HCT116 (cell line): ENCODE measurements at regions not wholly inside any gene's neighbourhood (a gene's known extent, or its start where the extent isn't known, plus 50 kb on each side); places are given as distances from the start of the nearest gene placed in this dataset.

Experiments used
- ATAC-seq: fragments of 200-7000 bp; cut with Tn5 transposase; 2 replicates; pipeline ENCODE4 v1.9.1; 2020; ENCODE audit warnings: mild to moderate bottlenecking, moderate library complexity
- BruUV-seq: library from RNA; stranded (reverse); fragments of 400-500 nt; replicated peaks from 2 replicates; lab custom pipeline; 2021; lab: Mats Ljungman, UMichigan
- CTCF ChIA-PET: fragments of 300-600 bp; sonication (Branson Sonifier 250); formaldehyde crosslinking; loops from one replicate; lab custom pipeline; 2021; ENCODE audit warnings: antibody characterized with exemption; lab: Charles Lee
- POLR2A ChIA-PET: fragments of 300-600, 350-600 bp; sonication (Branson Sonifier 250); formaldehyde crosslinking; loops from one replicate; lab custom pipeline; 2021; ENCODE audit warnings: antibody characterized with exemption; lab: Charles Lee
- RAD21 ChIA-PET, 2 experiments: fragments of 300-600 bp; sonication (Branson Sonifier 250); formaldehyde crosslinking; loops; one replicate each; lab custom pipeline; 2023; ENCODE audit warnings: low total read pairs in 2 of 2; ENCODE audit not compliant: uncharacterized antibody in 2 of 2, unreplicated experiment in 2 of 2, low non-redundant PET in 1 of 2; lab: Charles Lee
- DNase-seq: peaks from one replicate; pipeline ENCODE4 v3.0.0-alpha.2; 2010; ENCODE audit warnings: low read depth, low spot score
- H2AFZ ChIP-seq: fragments of 200-600 bp; shearing (Covaris generic), sonication (generic); 2 replicates; pipeline ENCODE4 v1.6.1; 2017; ENCODE audit warnings: low read depth, mixed run types, mixed read lengths, antibody characterized with exemption, low read length; ENCODE audit not compliant: poor library complexity, severe bottlenecking
- H3K27ac ChIP-seq: 2 replicates; pipeline ENCODE4 v1.5.1; 2012; ENCODE audit warnings: low read depth, low read length
- H3K27me3 ChIP-seq: fragments of 200-600 bp; sonication (generic); 2 replicates; pipeline ENCODE4 v1.6.1; 2016; ENCODE audit warnings: mixed run types, low read length, mixed read lengths; ENCODE audit not compliant: insufficient read depth
- H3K36me3 ChIP-seq, 2 experiments: fragments of 200-500 bp in 1 of 2; fragments of 200-600 bp in 1 of 2; sonication (Bioruptor generic) in 1 of 2; sonication (generic) in 1 of 2; 2 replicates each; pipeline versions ENCODE4 v1.5.1 to v1.6.1; 2014 to 2016; ENCODE audit warnings: low read length in 2 of 2, inconsistent platforms in 1 of 2, mixed read lengths in 1 of 2, mixed run types in 1 of 2; ENCODE audit not compliant: insufficient read depth in 2 of 2, control insufficient read depth in 1 of 2
- H3K4me1 ChIP-seq, 2 experiments: fragments of 200-600 bp in 1 of 2; sonication (generic) in 1 of 2; 2 replicates each; pipeline versions ENCODE4 v1.5.1 to v1.6.1; 2012 to 2017; ENCODE audit warnings: low read length in 2 of 2, inconsistent platforms in 1 of 2, mild to moderate bottlenecking in 1 of 2, mixed read lengths in 1 of 2, mixed run types in 1 of 2, moderate library complexity in 1 of 2; ENCODE audit not compliant: insufficient read depth in 2 of 2, control insufficient read depth in 1 of 2
- H3K4me2 ChIP-seq: fragments of 200-600 bp; sonication (generic); 2 replicates; pipeline ENCODE4 v1.6.1; 2017; ENCODE audit warnings: mixed run types, low read length, mixed read lengths
- H3K4me3 ChIP-seq, 2 experiments: fragments of 200-600 bp in 1 of 2; sonication (generic) in 1 of 2; replicated peaks in 1 of 2; 2 replicates each; pipeline ENCODE4 v1.5.1; 2011 to 2016; ENCODE audit warnings: low read length in 2 of 2, control low read depth in 1 of 2, low read depth in 1 of 2, mild to moderate bottlenecking in 1 of 2, mixed read lengths in 1 of 2, mixed run types in 1 of 2
- H3K79me2 ChIP-seq: fragments of 200-600 bp; sonication (generic); 2 replicates; pipeline ENCODE4 v1.6.1; 2017; ENCODE audit warnings: mild to moderate bottlenecking, mixed run types, low read length, moderate library complexity, mixed read lengths; ENCODE audit not compliant: insufficient read depth
- H3K9ac ChIP-seq: fragments of 200-600 bp; sonication (generic); 2 replicates; pipeline ENCODE4 v1.6.1; 2016; ENCODE audit warnings: low read length, mixed read lengths
- H3K9me2 ChIP-seq: fragments of 200-600 bp; sonication (generic), shearing (Covaris generic); 2 replicates; pipeline ENCODE4 v1.6.1; 2017; ENCODE audit warnings: mixed run types, mild to moderate bottlenecking, moderate library complexity; ENCODE audit not compliant: insufficient read depth
- H3K9me3 ChIP-seq, 2 experiments: fragments of 200-500 bp in 1 of 2; fragments of 200-600 bp in 1 of 2; sonication (Bioruptor generic) in 1 of 2; sonication (generic) in 1 of 2; 2 replicates each; pipeline ENCODE4 v1.6.1; 2014 to 2017; ENCODE audit warnings: low read length in 2 of 2, mixed read lengths in 2 of 2, inconsistent platforms in 1 of 2, low read depth in 1 of 2, mild to moderate bottlenecking in 1 of 2, mixed run types in 1 of 2, moderate library complexity in 1 of 2; ENCODE audit not compliant: control insufficient read depth in 1 of 2, insufficient read depth in 1 of 2
- H4K20me1 ChIP-seq: fragments of 200-600 bp; sonication (generic), shearing (Covaris generic); 2 replicates; pipeline ENCODE4 v1.6.1; 2017; ENCODE audit warnings: mixed run types, mild to moderate bottlenecking, moderate library complexity; ENCODE audit not compliant: insufficient read depth
- CEBPB ChIP-seq: IDR thresholded peaks from 2 replicates; pipeline ENCODE4 v1.6.1; 2012; ENCODE audit warnings: low read depth
- EZH2 ChIP-seq: fragments of 200-600 bp; sonication (generic); IDR thresholded peaks from 2 replicates; pipeline ENCODE4 v1.6.1; 2017; ENCODE audit warnings: antibody characterized with exemption, mixed run types
- SP1 ChIP-seq: IDR thresholded peaks from 2 replicates; pipeline ENCODE4 v1.6.1; 2012; ENCODE audit warnings: low read depth
- SRF ChIP-seq: IDR thresholded peaks from 2 replicates; pipeline ENCODE4 v1.6.1; 2012; ENCODE audit warnings: low read depth
- TCF7L2 ChIP-seq: IDR thresholded peaks from 2 replicates; pipeline ENCODE4 v1.7.0; 2011; ENCODE audit warnings: borderline replicate concordance, inconsistent platforms; ENCODE audit not compliant: insufficient read depth, insufficient read length; ENCODE audit errors: extremely low read depth
- ZFX ChIP-seq: fragments of 450-650 bp; IDR thresholded peaks from 2 replicates; pipeline ENCODE4 v1.6.1; 2017
- intact Hi-C: fragments of 100-400 bp; cut with micrococcal nuclease; formaldehyde crosslinking; loops from 2 replicates; pipeline ENCODE4 v1.10.0; 2022
- TF ChIP-seq, protein P1 (sequence below): IDR thresholded peaks from 2 replicates; pipeline ENCODE4 v1.6.1; 2012; ENCODE audit warnings: low read depth

DNA sequence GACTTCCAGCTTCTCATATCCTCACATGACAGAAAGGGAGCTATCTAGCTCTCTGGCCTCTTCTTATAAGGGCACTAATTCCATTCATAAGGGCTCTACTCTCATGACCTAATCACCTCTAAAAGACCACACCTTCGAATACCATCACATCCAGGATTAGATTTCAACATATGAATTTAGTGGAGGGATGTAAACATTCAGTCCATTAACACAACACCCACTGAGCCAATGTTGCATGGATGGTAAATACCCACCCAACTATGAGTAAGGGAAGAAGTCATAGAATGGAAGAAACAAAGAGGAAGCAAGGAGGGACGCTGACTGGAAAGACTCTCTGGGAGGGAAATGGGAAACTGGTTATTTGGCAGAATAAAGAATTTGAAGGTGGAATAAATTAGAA, 112.6 kb upstream of the CCDC112 start (continued):
- TF ChIP-seq, protein P1, sequence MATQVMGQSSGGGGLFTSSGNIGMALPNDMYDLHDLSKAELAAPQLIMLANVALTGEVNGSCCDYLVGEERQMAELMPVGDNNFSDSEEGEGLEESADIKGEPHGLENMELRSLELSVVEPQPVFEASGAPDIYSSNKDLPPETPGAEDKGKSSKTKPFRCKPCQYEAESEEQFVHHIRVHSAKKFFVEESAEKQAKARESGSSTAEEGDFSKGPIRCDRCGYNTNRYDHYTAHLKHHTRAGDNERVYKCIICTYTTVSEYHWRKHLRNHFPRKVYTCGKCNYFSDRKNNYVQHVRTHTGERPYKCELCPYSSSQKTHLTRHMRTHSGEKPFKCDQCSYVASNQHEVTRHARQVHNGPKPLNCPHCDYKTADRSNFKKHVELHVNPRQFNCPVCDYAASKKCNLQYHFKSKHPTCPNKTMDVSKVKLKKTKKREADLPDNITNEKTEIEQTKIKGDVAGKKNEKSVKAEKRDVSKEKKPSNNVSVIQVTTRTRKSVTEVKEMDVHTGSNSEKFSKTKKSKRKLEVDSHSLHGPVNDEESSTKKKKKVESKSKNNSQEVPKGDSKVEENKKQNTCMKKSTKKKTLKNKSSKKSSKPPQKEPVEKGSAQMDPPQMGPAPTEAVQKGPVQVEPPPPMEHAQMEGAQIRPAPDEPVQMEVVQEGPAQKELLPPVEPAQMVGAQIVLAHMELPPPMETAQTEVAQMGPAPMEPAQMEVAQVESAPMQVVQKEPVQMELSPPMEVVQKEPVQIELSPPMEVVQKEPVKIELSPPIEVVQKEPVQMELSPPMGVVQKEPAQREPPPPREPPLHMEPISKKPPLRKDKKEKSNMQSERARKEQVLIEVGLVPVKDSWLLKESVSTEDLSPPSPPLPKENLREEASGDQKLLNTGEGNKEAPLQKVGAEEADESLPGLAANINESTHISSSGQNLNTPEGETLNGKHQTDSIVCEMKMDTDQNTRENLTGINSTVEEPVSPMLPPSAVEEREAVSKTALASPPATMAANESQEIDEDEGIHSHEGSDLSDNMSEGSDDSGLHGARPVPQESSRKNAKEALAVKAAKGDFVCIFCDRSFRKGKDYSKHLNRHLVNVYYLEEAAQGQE: no peak
- TF ChIP-seq TCF7L2 (no peak), EZH2 (no peak), CEBPB (no peak), SRF (no peak)

- DNase-seq: no peak
- TF ChIP-seq SP1 (no peak), ZFX (no peak)
- no peaks in the 10 kb centered on the region for H3K36me3 ChIP-seq
- ATAC-seq: no peak
- H2AFZ ChIP-seq: no peak overlapping the region
- H3K4me1 ChIP-seq: no peaks in the 10 kb centered on the region
- ChIA-PET CTCF (interaction anchor here (1.4 kb wide), 1 partner anchor 12 kb away, joined by 3 read pairs; no protein-coding TSS in a partner anchor), RAD21 (no interaction called here), POLR2A (no interaction called here)
- H3K27me3 ChIP-seq: no peaks in the 10 kb centered on the region
- H3K9me2 ChIP-seq: no peaks in the 10 kb centered on the region
- no peaks in the 10 kb centered on the region for H3K9me3 ChIP-seq
- no TSS peak for BruUV-seq
- intact Hi-C loops: no loop called here
- H3K79me2 ChIP-seq: no peaks in the 10 kb centered on the region
- H3K9ac ChIP-seq: no peak overlapping the region
- H4K20me1 ChIP-seq: no peaks in the 10 kb centered on the region
- no peak overlapping the region for H3K4me3 ChIP-seq
- H3K4me2 ChIP-seq: no peak overlapping the region
- H3K27ac ChIP-seq: no peak overlapping the region
These were observed 106.5 kb upstream of the CCDC112 start for GRCh38 chr5:115402822-115403577.
